SU-DHL-6 (cell line): ENCODE measurements at regions not wholly inside any gene's neighbourhood (a gene's known extent, or its start where the extent isn't known, plus 50 kb on each side); places are given as distances from the start of the nearest gene placed in this dataset.

Source experiments
- H2AFZ ChIP-seq: fragments of 200-600 bp; sonication (generic); 2 replicates; pipeline ENCODE4 v1.6.1; 2014; ENCODE audit warnings: low read depth, mild to moderate bottlenecking, moderate library complexity, mixed read lengths, antibody characterized with exemption, low read length; ENCODE audit not compliant: severe bottlenecking
- H3F3A ChIP-seq: fragments of 200-600 bp; shearing (Covaris generic); 2 replicates; pipeline ENCODE4 v1.6.0; 2016; ENCODE audit warnings: antibody characterized with exemption, mild to moderate bottlenecking; ENCODE audit not compliant: insufficient read depth
- H3K27ac ChIP-seq: fragments of 200-600 bp; sonication (generic); 2 replicates; pipeline ENCODE4 v1.5.1; 2016; ENCODE audit warnings: low read depth, mild to moderate bottlenecking, low read length, moderate library complexity, mixed read lengths
- H3K27me3 ChIP-seq: fragments of 200-600 bp; sonication (generic), shearing (Covaris generic); 2 replicates; pipeline ENCODE4 v1.6.0; 2014; ENCODE audit warnings: mild to moderate bottlenecking, low read length
- H3K36me3 ChIP-seq: fragments of 200-600 bp; sonication (generic); 2 replicates; pipeline ENCODE4 v1.6.1; 2014; ENCODE audit warnings: mild to moderate bottlenecking, low read length, mixed read lengths
- H3K4me2 ChIP-seq: fragments of 300-600, 200-600 bp; shearing (Covaris generic), sonication (generic); 2 replicates; pipeline ENCODE4 v1.6.0; 2014; ENCODE audit warnings: low read length, low read depth, mild to moderate bottlenecking; ENCODE audit not compliant: poor library complexity, severe bottlenecking
- H3K4me3 ChIP-seq: fragments of 200-600 bp; sonication (generic); 2 replicates; pipeline ENCODE4 v1.5.1; 2014; ENCODE audit warnings: antibody characterized with exemption, low read length, mild to moderate bottlenecking, mixed read lengths; ENCODE audit not compliant: insufficient read depth, poor library complexity, severe bottlenecking
- H3K79me2 ChIP-seq: fragments of 200-600 bp; sonication (generic); 2 replicates; pipeline ENCODE4 v1.6.1; 2014; ENCODE audit warnings: mild to moderate bottlenecking, low read length, moderate library complexity; ENCODE audit not compliant: insufficient read depth
- H3K9ac ChIP-seq: fragments of 200-600 bp; sonication (generic); 2 replicates; pipeline ENCODE4 v1.7.0; 2014; ENCODE audit warnings: mild to moderate bottlenecking, low read length
- H3K9me2 ChIP-seq: fragments of 200-600 bp; sonication (generic); replicated peaks from 2 replicates; pipeline ENCODE4 v1.6.1; 2014; ENCODE audit warnings: low read length; ENCODE audit not compliant: insufficient read depth
- H3K9me3 ChIP-seq: fragments of 200-600 bp; sonication (generic); 2 replicates; pipeline ENCODE4 v1.6.1; 2014; ENCODE audit warnings: low read length, mixed read lengths; ENCODE audit not compliant: insufficient read depth
- H4K20me1 ChIP-seq: fragments of 200-600 bp; sonication (generic); 2 replicates; pipeline ENCODE4 v1.6.1; 2014; ENCODE audit warnings: low read depth, mild to moderate bottlenecking, antibody characterized with exemption, low read length, moderate library complexity, mixed read lengths
- CTCF ChIP-seq: fragments of 200-600 bp; sonication (generic); IDR thresholded peaks from one replicate; pipeline ENCODE4 v1.5.1; 2017; ENCODE audit warnings: antibody characterized with exemption, mild to moderate bottlenecking, low read length, moderate library complexity; ENCODE audit not compliant: insufficient read depth, poor library complexity, severe bottlenecking
- EZH2phosphoT487 ChIP-seq: fragments of 200-600 bp; sonication (generic), shearing (Covaris generic); conservative IDR thresholded peaks from 2 replicates; pipeline ENCODE4 v1.6.1; 2018; ENCODE audit warnings: mild to moderate bottlenecking, antibody characterized with exemption, low read length, moderate library complexity, mixed read lengths

GRCh38 chr2:6793371-6793770, 72.3 kb downstream of the CMPK2 start:
- no peaks in the 10 kb centered on the region for H3K27me3 ChIP-seq
- no peaks in the 10 kb centered on the region for H3K9me3 ChIP-seq
- no peaks in the 10 kb centered on the region for H3K79me2 ChIP-seq
- no peak overlapping the region for H3K9ac ChIP-seq
- no peaks in the 10 kb centered on the region for H4K20me1 ChIP-seq
- no peak overlapping the region for H2AFZ ChIP-seq
- H3F3A ChIP-seq: no peaks in the 10 kb centered on the region
- H3K27ac ChIP-seq: no peak overlapping the region
- H3K9me2 ChIP-seq: no peaks in the 10 kb centered on the region
- H3K4me2 ChIP-seq: no peak overlapping the region
- no peaks in the 10 kb centered on the region for H3K36me3 ChIP-seq
- no peak overlapping the region for H3K4me3 ChIP-seq
- TF ChIP-seq CTCF (no peak), EZH2phosphoT487 (no peak)

- no peaks in the 10 kb centered on the region for H3K36me3 ChIP-seq
- H3K27me3 ChIP-seq: no peaks in the 10 kb centered on the region
- H3K4me2 ChIP-seq: no peak overlapping the region
- no peak overlapping the region for H3K27ac ChIP-seq
- H3K9ac ChIP-seq: no peak overlapping the region
- H3K4me3 ChIP-seq: no peak overlapping the region
- no peaks in the 10 kb centered on the region for H3K79me2 ChIP-seq
- H3K9me2 ChIP-seq: no peaks in the 10 kb centered on the region
- no peak overlapping the region for H2AFZ ChIP-seq
- H3K9me3 ChIP-seq: no peaks in the 10 kb centered on the region
- H3F3A ChIP-seq: no peaks in the 10 kb centered on the region
- no peaks in the 10 kb centered on the region for H4K20me1 ChIP-seq
- TF ChIP-seq CTCF (no peak), EZH2phosphoT487 (no peak)
Measured at GRCh38 chr2:6793913-6794312, 71.8 kb downstream of the CMPK2 start.

GRCh38 chr2:6794448-6794847, 71.3 kb downstream of the CMPK2 start:
- no peak for TF ChIP-seq CTCF
- TF ChIP-seq EZH2phosphoT487: no peak
- Histone ChIP-seq H3K27ac (no peak overlapping the region), H3F3A (no peaks in the 10 kb centered on the region), H3K79me2 (no peaks in the 10 kb centered on the region), H2AFZ (no peak overlapping the region), H3K4me2 (no peak overlapping the region), H3K4me3 (no peak overlapping the region), H4K20me1 (no peaks in the 10 kb centered on the region), H3K9me3 (no peaks in the 10 kb centered on the region), H3K27me3 (no peaks in the 10 kb centered on the region), H3K9ac (no peak overlapping the region), H3K9me2 (no peaks in the 10 kb centered on the region), H3K36me3 (no peaks in the 10 kb centered on the region)
